ENCODE measurements at regions not wholly inside any gene's neighbourhood (a gene's known extent, or its start where the extent isn't known, plus 50 kb on each side); places are given as distances from the start of the nearest gene placed in this dataset.

DNA sequence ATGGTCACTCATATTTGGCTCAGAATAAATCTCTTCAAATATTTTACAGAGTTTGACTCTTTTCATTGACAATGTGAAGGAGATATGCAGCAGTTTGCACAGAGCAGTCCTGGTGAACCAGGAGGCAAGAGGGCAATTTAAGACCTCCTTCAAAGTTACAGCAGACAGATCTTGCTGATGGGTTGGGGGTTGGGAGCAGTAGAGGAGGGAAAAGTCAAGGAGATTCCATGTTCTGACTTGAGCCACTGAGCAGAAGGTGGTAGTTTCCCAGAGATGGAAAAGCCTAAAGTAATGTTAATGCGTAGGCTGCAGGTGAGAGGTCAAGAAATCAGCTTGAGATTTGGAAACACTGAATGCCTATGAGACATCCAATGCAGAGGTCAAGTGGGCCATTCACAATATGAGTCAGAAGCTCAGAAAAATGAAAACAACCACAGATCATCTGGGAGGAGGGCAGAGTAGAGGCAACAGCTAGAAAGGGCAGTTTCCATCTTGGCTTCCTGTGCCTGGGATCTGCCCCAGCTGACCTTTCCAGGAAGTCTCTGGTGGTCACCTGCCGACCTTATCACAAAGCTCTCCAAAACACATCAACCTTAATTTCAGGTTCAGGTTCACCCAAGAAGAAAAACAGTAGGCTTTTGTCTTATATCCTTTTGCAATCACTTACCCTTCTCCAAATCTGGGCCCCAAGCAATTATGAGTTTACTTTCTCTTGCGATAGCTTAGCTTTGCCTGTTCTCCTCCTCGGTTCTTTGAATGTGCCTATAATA lies 197.5 kb upstream of the ARL4C start:
- TF ChIP-seq POLR2A (IDR thresholded peaks at IDR 0.05; ENCODE audit: low read depth, low read length) (no peak), POLR2AphosphoS5 (IDR thresholded peaks at IDR 0.05; ENCODE audit: low read depth, low read length) (no peak), TAF1 (IDR thresholded peaks at IDR 0.05; ENCODE audit: low read depth, low read length) (no peak), SPI1 (IDR thresholded peaks at IDR 0.05; ENCODE audit: low read depth, low read length) (no peak), POU2F2 (IDR thresholded peaks at IDR 0.05; ENCODE audit: low read depth, low read length) (no peak), PAX5 (IDR thresholded peaks at IDR 0.05; ENCODE audit: insufficient read depth, low read length, severe bottlenecking) (no peak)

Data from GM12891 (cell line).